ENCODE measurements at regions not wholly inside any gene's neighbourhood (a gene's known extent, or its start where the extent isn't known, plus 50 kb on each side); places are given as distances from the start of the nearest gene placed in this dataset.

DNA sequence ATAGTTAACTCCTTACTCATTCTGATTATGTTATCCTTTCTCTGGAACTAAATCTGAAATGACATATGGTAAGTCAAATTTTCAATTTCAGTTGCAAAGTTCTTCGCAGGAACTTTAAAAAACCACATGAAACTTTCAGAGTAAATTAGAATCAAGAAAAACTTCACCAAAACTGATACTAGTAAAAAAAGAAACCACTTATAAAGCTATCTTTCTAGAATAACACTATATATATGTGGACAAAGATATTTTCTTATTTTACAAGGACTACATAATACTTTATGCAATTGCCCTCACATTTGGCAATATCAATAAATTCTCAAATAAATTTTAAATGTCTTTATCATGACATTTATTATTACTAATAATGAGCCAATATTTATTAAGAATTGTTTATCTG, 1847.1 kb upstream of the NUDT12 start:
- Histone ChIP-seq H3K4me3 (replicated peaks in 1 of 3; ENCODE audit: insufficient read depth in 1 of 3, low read depth in 1 of 3, low read length in 3 of 3) (no peak overlapping the region), H4K20me1 (replicated peaks; ENCODE audit: control insufficient read depth, extremely low read depth, insufficient read depth, low read length) (no peaks in the 10 kb centered on the region), H3K27ac (ENCODE audit: insufficient read depth, low read depth, low read length) (no peak overlapping the region), H3K36me3 (ENCODE audit: control insufficient read depth in 2 of 2, extremely low read depth in 1 of 2, insufficient read depth in 2 of 2, low read length in 2 of 2) (no peaks in the 10 kb centered on the region), H2AFZ (ENCODE audit: low read depth, low read length) (no peak overlapping the region), H3K9ac (replicated peaks; ENCODE audit: extremely low read depth, insufficient read depth, low read length) (no peak overlapping the region), H3K4me1 (ENCODE audit: control insufficient read depth, extremely low read depth, insufficient read depth, low read length) (no peaks in the 10 kb centered on the region), H3K9me1 (replicated peaks; ENCODE audit: control insufficient read depth, extremely low read depth, insufficient read depth, low read length) (no peaks in the 10 kb centered on the region), H3K9me3 (replicated peaks; ENCODE audit: control insufficient read depth, insufficient read depth, low read length) (no peaks in the 10 kb centered on the region), H3K4me2 (ENCODE audit: insufficient read depth, low read length) (no peak overlapping the region), H3K79me2 (ENCODE audit: control insufficient read depth, insufficient read depth, low read length) (no peaks in the 10 kb centered on the region), H3K27me3 (ENCODE audit: control insufficient read depth in 2 of 2, insufficient read depth in 2 of 2, low read length in 2 of 2) (no peaks in the 10 kb centered on the region)
- ChIA-PET CTCF (no interaction called here), POLR2A (no interaction called here)
- intact Hi-C loops (cut with micrococcal nuclease): no loop called here
- DNase-seq (ENCODE audit: low read depth, low spot score) (no peak), FAIRE-seq (no peak)
- dilution Hi-C loops (cut with MboI; ENCODE audit: extremely low pct_ligation_motif_present, low sequenced_read_pairs): no loop called here
- BruUV-seq (replicated peaks): no TSS peak
- no peak for TF ChIP-seq JUN (IDR thresholded peaks at IDR 0.05; ENCODE audit: borderline replicate concordance, insufficient read depth, insufficient read length, low read depth)

DNA sequence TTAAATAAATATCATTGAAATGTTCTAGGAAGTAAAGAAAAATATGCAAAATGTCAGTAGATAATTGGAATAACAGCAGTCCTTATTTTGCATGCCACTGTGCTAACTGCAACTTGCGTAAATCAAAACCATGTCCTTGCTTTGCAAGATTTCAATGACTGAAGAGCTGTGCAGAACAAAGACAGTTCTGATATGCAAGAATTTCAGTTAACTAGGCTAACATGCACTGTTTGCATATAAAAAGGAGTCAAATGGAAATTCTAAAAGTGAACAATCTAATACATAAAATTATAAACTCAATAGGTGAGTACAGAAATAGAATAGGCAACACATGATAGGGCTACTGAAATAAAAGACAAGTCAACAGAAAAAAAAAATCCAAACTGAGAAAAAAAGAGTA, 1844.6 kb upstream of the NUDT12 start:
- H3K4me1 ChIP-seq (ENCODE audit: control insufficient read depth, extremely low read depth, insufficient read depth, low read length): no peaks in the 10 kb centered on the region
- no peak overlapping the region for H2AFZ ChIP-seq (ENCODE audit: low read depth, low read length)
- DNase-seq (ENCODE audit: low read depth, low spot score) (no peak), FAIRE-seq (no peak)
- CTCF ChIA-PET: no interaction called here
- TF ChIP-seq GATA2 (IDR thresholded peaks at IDR 0.05; ENCODE audit: insufficient read depth, insufficient read length, low read depth, low read length): no peak
- TF ChIP-seq POLR2A (IDR thresholded peaks at IDR 0.05; ENCODE audit: low read depth, low read length): no peak
- TF ChIP-seq POLR2AphosphoS5 (IDR thresholded peaks at IDR 0.05; ENCODE audit: insufficient read depth, low read depth, low read length): no peak
- TF ChIP-seq EZH2 (IDR thresholded peaks at IDR 0.05; ENCODE audit: borderline replicate concordance, low read depth, low read length, severe bottlenecking): no peak
- TF ChIP-seq, protein P1, sequence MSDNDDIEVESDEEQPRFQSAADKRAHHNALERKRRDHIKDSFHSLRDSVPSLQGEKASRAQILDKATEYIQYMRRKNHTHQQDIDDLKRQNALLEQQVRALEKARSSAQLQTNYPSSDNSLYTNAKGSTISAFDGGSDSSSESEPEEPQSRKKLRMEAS (IDR thresholded peaks at IDR 0.05; ENCODE audit: insufficient read depth, insufficient read length): no peak
- no peaks in the 10 kb centered on the region for H3K36me3 ChIP-seq (ENCODE audit: control insufficient read depth in 2 of 2, extremely low read depth in 1 of 2, insufficient read depth in 2 of 2, low read length in 2 of 2)
- H3K9ac ChIP-seq (replicated peaks; ENCODE audit: extremely low read depth, insufficient read depth, low read length): no peak overlapping the region
- BruUV-seq (replicated peaks): no TSS peak
- POLR2A ChIA-PET: no interaction called here
- no peaks in the 10 kb centered on the region for H3K27me3 ChIP-seq (ENCODE audit: control insufficient read depth in 2 of 2, insufficient read depth in 2 of 2, low read length in 2 of 2)
- H3K79me2 ChIP-seq (ENCODE audit: control insufficient read depth, insufficient read depth, low read length): no peaks in the 10 kb centered on the region
- no peaks in the 10 kb centered on the region for H3K9me1 ChIP-seq (replicated peaks; ENCODE audit: control insufficient read depth, extremely low read depth, insufficient read depth, low read length)
- dilution Hi-C loops (cut with MboI; ENCODE audit: extremely low pct_ligation_motif_present, low sequenced_read_pairs) (no loop called here), intact Hi-C loops (cut with micrococcal nuclease) (no loop called here)
- H3K9me3 ChIP-seq (replicated peaks; ENCODE audit: control insufficient read depth, insufficient read depth, low read length): no peaks in the 10 kb centered on the region
- no peak overlapping the region for H3K4me2 ChIP-seq (ENCODE audit: insufficient read depth, low read length)
- no peak overlapping the region for H3K27ac ChIP-seq (ENCODE audit: insufficient read depth, low read depth, low read length)
- H4K20me1 ChIP-seq (replicated peaks; ENCODE audit: control insufficient read depth, extremely low read depth, insufficient read depth, low read length): no peaks in the 10 kb centered on the region
- no peak overlapping the region for H3K4me3 ChIP-seq (replicated peaks in 1 of 3; ENCODE audit: insufficient read depth in 1 of 3, low read depth in 1 of 3, low read length in 3 of 3)

All from endothelial cell of umbilical vein (primary cell).